GM10266 (cell line): ENCODE measurements at regions not wholly inside any gene's neighbourhood (a gene's known extent, or its start where the extent isn't known, plus 50 kb on each side); places are given as distances from the start of the nearest gene placed in this dataset.

Experiments
- DNase-seq: peaks from one replicate; pipeline ENCODE4 v3.0.0; 2012; ENCODE audit errors: extremely low spot score
- TF ChIP-seq, protein P1 (sequence below): IDR thresholded peaks from 2 replicates; pipeline ENCODE4 v1.5.1; 2012; ENCODE audit warnings: mild to moderate bottlenecking, low read depth; ENCODE audit not compliant: control insufficient read depth, insufficient read depth; ENCODE audit errors: missing control alignments

DNA sequence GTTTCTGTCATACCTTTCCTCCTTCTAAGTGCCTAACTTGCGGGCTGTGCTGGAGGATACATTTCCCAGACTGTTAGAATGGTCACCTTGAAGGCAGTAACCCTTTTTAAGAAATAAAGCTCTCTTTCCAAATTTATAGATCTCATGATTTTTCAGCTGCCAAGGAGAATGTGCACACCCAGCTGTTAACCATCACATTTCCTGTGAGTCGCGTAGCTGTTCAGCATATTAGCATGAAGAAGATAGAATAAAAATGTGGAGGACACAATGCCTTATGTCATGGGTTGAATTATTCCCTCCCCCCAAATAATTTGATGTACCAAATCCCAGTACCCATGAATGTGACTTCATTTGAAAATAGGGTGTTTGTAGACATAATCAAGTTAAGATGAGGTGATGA, 729.4 kb downstream of the MTRR start:
- no peak for DNase-seq
- TF ChIP-seq, protein P1, sequence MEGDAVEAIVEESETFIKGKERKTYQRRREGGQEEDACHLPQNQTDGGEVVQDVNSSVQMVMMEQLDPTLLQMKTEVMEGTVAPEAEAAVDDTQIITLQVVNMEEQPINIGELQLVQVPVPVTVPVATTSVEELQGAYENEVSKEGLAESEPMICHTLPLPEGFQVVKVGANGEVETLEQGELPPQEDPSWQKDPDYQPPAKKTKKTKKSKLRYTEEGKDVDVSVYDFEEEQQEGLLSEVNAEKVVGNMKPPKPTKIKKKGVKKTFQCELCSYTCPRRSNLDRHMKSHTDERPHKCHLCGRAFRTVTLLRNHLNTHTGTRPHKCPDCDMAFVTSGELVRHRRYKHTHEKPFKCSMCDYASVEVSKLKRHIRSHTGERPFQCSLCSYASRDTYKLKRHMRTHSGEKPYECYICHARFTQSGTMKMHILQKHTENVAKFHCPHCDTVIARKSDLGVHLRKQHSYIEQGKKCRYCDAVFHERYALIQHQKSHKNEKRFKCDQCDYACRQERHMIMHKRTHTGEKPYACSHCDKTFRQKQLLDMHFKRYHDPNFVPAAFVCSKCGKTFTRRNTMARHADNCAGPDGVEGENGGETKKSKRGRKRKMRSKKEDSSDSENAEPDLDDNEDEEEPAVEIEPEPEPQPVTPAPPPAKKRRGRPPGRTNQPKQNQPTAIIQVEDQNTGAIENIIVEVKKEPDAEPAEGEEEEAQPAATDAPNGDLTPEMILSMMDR: no peak

DNA sequence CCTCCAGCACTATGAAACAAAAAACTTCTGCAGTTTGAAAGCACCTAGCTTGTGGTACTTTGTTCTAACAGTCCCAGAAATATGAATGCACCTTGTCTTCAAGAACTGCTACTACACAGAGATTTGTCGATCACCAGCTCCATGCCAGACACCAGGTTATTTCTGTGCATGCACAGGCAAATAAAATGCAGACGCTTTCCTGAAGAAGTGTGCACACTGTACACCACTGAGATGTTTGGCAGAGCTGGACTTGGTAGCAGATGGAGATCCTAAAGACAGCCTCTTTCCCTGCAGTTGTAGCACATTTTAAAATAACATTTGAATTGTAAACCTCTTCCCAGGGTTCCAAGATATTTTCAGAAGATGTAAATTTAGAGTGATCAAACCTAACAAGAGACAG, 730.0 kb downstream of the MTRR start:
- TF ChIP-seq, protein P1: no peak

DNA sequence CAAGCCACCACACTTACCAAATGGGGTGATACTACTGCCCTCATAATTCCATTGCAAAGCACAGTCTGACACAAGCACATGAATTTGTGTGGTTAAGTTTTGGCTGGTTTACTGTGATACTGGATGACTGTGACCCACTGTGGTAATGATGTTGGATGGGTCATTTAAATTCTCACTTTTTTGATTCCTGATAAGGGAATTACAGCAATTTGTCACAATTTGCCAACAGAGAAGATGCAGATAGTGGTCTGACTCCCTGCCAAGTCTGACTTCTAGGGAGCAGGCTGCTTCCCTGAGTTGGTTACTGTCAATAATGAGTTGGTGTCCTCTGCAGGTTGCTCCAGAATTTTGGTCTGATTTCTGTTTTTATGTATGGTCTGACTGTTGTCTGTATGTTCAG, 731.9 kb downstream of the MTRR start:
- TF ChIP-seq, protein P1: no peak
- no peak for DNase-seq

More for the DNA sequence above, 730.0 kb downstream of the MTRR start:
- no peak for DNase-seq

DNA sequence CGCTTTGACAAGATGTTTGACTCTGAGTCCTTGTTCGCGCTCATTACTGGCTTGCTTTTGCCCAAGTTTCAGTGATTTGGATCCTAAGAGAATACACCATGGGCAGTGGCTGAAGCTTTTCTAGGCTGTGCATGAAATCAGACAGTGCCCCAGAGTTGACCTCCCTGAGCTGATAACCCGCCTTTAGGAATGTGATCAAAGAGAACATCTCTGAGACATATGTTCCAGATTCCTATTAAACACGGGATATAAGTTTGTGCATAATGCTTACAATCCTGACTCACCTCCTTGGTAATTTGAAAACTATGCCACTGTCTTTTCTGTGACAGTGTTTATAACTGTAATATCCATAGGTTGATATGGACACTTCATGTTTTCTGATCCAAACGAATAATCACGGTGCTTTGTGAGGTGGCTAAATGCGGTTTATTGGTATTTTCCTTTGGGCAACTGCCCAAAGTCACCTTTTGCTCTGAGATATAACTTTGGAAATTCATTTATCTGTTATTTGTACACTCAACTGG, 732.9 kb downstream of the MTRR start:
- no peak for DNase-seq
- TF ChIP-seq, protein P1: no peak

DNA sequence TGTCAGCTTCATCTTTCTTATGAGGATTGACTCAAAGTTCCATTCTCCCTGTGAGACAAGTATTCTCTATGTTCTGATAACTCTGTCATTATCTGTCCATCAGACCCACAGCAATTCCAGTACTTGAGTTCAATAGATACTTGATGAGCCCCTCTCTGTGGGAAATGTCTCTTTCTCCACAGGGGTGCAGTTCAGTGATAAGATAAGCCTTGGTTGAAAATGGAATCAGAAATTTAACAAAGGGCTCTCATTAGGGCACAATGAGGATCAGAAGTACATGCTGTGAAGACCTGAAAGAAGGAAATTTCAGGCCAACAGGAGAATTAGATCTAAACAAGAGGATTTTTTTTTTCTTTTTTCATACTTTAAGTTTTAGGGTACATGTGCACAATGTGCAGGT, 737.3 kb downstream of the MTRR start:
- DNase-seq: no peak
- TF ChIP-seq, protein P1: no peak

DNA sequence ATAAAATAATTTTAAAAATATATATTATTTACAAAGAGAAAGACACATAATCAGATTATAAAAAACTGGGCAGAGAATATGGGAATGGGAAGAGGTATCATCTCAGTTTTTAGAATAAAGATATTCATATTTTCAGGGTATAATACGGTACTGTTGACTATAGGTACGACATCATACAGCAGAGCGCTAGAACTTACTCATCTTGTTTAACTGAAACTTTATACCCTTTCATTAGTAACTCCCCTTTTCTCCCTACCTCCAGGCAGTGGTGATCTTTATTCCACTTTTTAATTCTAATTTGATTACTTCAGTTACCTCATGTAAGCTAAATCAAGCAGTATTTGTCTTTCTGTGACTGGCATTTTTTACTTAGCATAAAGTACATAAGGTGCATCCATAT, 742.1 kb downstream of the MTRR start:
- no peak for DNase-seq
- TF ChIP-seq, protein P1: no peak

DNA sequence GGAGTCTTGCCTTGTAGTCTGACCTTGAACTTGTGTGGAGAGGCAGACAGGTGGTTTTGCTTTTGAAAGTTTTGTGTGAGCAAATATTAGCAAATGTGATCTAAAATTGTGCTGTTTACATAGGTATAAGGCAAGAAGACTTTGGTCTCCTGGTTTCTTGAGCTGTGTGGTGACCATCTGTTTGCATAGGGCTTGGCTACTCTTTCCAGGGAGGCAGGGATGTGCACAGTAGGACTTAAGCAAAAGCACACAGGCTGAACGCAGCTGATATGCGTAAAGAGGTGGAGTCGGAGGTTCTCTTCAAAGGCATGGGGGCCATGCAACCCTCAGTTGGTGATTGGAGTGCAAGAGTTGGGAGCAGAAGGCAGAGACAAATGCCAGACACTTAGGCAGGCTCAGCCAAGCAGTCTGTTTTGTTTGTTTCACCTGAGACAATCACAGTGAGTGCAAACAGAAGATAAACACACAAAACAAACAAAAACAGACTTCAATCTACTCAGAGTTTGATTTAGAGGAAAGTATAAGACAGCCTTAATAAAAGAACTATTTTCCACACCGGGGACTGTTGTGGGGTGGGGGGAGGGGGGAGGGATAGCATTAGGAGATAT, 744.2 kb downstream of the MTRR start:
- TF ChIP-seq, protein P1: no peak
- DNase-seq: no peak
